ENCODE measurements at regions not wholly inside any gene's neighbourhood (a gene's known extent, or its start where the extent isn't known, plus 50 kb on each side); places are given as distances from the start of the nearest gene placed in this dataset.
A peak's percentile ranks its signal among the peaks of the same experiment; 100 is the strongest.

DNA sequence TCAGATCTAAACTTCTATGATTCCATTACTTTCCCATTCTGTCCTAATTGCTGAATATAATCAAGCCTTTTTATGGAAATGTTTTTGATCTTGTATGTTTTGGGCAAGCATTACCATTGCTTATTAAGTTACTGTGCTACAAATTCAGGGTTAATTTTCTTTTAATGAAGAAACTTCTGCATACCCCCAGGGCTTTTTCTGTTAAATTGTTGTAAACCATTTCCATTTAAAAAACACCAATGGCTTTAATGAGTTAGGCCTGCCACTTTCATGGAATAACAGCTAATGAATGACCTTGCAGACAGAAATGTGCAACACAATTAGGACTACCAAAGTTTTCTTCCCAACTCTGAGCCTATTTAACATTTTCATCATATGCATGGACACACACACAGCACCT lies 150.0 kb downstream of the DIPK2A start:
- intact Hi-C loops (cut with DNase I): no loop called here
- Histone ChIP-seq H3K36me3 (no peaks in the 10 kb centered on the region), H3K27me3 (no peaks in the 10 kb centered on the region), H3K4me1 (no peaks in the 10 kb centered on the region), H3K27ac (no peak overlapping the region), H3K9me3 (peaks cover 0 to 11% of the 10 kb centered on the region in 2 donors), H3K4me3 (no peak overlapping the region)
- no peak for DNase-seq (ENCODE audit: low spot score in 2 of 2)
- TF ChIP-seq, protein P1, sequence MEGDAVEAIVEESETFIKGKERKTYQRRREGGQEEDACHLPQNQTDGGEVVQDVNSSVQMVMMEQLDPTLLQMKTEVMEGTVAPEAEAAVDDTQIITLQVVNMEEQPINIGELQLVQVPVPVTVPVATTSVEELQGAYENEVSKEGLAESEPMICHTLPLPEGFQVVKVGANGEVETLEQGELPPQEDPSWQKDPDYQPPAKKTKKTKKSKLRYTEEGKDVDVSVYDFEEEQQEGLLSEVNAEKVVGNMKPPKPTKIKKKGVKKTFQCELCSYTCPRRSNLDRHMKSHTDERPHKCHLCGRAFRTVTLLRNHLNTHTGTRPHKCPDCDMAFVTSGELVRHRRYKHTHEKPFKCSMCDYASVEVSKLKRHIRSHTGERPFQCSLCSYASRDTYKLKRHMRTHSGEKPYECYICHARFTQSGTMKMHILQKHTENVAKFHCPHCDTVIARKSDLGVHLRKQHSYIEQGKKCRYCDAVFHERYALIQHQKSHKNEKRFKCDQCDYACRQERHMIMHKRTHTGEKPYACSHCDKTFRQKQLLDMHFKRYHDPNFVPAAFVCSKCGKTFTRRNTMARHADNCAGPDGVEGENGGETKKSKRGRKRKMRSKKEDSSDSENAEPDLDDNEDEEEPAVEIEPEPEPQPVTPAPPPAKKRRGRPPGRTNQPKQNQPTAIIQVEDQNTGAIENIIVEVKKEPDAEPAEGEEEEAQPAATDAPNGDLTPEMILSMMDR (IDR thresholded peaks at IDR 0.05): no peak

DNA sequence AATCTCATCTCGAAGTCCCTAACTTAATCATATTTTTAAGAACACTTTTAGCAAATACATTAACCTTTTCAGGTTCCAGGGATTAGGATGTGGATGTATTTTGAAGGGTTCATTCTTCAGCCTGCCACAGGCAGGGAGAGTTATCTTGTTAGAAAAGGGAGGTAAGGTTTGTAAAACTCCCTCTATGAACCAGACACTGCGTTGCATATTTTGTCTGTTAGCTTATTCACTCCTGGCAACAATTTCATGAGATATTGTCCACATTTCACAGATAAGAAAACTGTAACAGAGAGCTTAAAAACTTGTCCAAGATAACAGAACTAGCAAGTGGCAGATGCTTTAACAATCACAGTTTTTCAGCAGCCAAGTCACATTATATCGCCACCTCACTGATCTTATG lies 155.4 kb downstream of the DIPK2A start:
- Histone ChIP-seq H3K9me3 (peaks cover 0 to 11% of the 10 kb centered on the region in 2 donors), H3K4me3 (no peak overlapping the region), H3K27me3 (no peaks in the 10 kb centered on the region), H3K4me1 (no peaks in the 10 kb centered on the region), H3K36me3 (no peaks in the 10 kb centered on the region), H3K27ac (no peak overlapping the region)
- TF ChIP-seq, protein P1 (IDR thresholded peaks at IDR 0.05): no peak
- intact Hi-C loops (cut with DNase I): no loop called here
- no peak for DNase-seq (ENCODE audit: low spot score in 2 of 2)

DNA sequence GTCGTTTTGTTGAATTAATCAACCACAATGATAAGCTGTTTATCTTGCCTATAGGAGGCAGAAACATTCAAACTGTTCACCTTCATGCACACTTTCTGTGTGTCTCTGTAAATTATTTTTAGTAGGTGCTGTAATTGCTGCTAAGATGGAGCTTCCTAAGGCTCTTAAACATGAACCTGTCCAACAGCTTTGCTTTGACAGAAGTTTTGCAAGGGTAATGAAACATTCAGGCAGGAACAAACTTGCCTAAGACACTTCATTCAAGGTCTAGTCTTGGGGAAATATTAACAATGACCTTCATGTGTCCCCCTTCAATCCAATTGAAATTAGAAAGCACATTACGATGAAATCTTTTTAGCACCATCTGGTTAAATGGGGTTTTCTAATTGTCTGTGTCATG lies 156.1 kb downstream of the DIPK2A start:
- H3K27ac ChIP-seq: no peak overlapping the region

DNA sequence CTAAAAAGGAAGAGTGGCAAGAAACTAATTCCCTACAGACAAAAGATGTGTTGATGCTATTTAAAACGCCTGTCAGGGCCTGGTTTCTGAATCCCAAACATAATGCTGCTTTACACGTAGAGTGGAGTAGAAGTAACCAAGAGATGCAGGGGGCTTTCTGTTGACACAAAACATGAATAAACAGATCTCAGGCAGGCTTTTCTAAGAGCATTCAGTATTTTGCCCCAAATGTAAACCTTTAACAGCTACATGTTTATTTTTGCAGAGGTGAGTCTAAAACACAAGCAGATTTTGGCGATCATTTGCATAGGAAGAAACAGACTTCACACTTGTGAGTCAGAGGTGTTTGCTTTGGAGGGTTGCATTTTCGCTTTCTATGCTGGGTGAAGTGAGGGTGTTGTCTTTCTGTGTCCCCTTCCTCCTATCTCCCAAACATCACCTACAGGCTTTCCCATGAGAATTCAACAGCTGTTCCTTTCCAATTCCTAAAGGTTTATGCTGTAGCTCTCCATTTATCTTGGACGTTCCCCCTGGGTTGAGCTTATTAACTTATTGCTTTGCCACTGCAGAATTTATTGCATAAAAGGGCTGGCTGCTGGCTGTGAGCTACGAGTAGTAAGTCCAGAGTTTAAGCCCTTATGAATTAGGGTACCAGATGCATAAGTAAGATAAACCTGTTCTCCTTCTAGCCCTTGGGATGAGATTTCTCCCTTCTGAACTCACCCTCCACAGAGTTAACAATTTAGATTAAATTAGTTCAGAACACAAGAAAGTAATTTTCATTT lies 156.7 kb downstream of the DIPK2A start:
- Histone ChIP-seq H3K4me3 (peak overlapping the region in 1 of 2 donors; percentile 36), H3K27ac (no peak overlapping the region), H3K36me3 (no peaks in the 10 kb centered on the region), H3K4me1 (no peaks in the 10 kb centered on the region), H3K27me3 (no peaks in the 10 kb centered on the region), H3K9me3 (peaks cover 0 to 11% of the 10 kb centered on the region in 2 donors)
- TF ChIP-seq, protein P1 (IDR thresholded peaks at IDR 0.05): no peak
- DNase-seq (ENCODE audit: low spot score in 2 of 2): no peak
- intact Hi-C loops (cut with DNase I): no loop called here

More for the DNA sequence above, 156.1 kb downstream of the DIPK2A start:
- H3K4me1 ChIP-seq: no peaks in the 10 kb centered on the region
- peak overlapping the region in 1 of 2 donors; percentile 36 for H3K4me3 ChIP-seq
- TF ChIP-seq, protein P1 (IDR thresholded peaks at IDR 0.05): no peak
- no peaks in the 10 kb centered on the region for H3K36me3 ChIP-seq
- H3K27me3 ChIP-seq: no peaks in the 10 kb centered on the region
- no peak for DNase-seq (ENCODE audit: low spot score in 2 of 2)
- peaks cover 0 to 11% of the 10 kb centered on the region in 2 donors for H3K9me3 ChIP-seq
- intact Hi-C loops (cut with DNase I): no loop called here

DNA sequence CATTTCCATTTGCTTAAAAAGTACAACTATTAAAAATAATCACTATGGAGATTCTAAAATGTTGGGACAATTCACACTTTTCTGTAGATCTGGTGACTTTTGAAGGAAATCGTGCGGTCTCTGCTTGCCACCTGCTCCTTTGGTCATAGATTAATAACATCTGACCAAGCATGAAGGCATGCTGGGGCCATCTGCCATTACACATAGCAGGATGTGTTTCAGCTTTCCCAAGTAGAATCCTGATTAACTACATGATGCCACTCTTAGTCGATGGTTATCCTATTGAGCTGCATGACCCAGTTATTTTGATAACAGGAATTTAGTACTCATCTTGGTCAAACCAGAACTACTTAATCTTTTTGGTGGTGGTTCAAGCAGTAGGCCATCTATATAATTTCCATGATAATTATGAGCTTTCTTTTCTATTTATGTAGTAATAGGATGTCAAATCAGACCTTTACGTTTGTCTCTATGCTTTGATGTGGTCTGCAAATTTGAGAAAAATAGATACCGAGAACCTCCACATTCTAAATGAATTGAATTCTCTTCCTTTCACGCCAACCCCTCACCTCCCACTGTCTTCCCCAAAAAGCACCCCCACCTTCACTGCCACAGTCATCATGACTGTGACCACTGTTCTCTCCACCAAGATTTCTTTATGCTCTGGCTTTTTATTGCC lies 158.1 kb downstream of the DIPK2A start:
- H3K9me3 ChIP-seq: peaks cover 0 to 11% of the 10 kb centered on the region in 2 donors
- TF ChIP-seq, protein P1 (IDR thresholded peaks at IDR 0.05): no peak
- intact Hi-C loops (cut with DNase I): no loop called here
- H3K4me3 ChIP-seq: no peak overlapping the region
- H3K27me3 ChIP-seq: no peaks in the 10 kb centered on the region
- H3K4me1 ChIP-seq: no peaks in the 10 kb centered on the region
- H3K36me3 ChIP-seq: no peaks in the 10 kb centered on the region
- no peak overlapping the region for H3K27ac ChIP-seq
- DNase-seq (ENCODE audit: low spot score in 2 of 2): no peak
